ENCODE measurements at regions not wholly inside any gene's neighbourhood (a gene's known extent, or its start where the extent isn't known, plus 50 kb on each side); places are given as distances from the start of the nearest gene placed in this dataset.

DNA sequence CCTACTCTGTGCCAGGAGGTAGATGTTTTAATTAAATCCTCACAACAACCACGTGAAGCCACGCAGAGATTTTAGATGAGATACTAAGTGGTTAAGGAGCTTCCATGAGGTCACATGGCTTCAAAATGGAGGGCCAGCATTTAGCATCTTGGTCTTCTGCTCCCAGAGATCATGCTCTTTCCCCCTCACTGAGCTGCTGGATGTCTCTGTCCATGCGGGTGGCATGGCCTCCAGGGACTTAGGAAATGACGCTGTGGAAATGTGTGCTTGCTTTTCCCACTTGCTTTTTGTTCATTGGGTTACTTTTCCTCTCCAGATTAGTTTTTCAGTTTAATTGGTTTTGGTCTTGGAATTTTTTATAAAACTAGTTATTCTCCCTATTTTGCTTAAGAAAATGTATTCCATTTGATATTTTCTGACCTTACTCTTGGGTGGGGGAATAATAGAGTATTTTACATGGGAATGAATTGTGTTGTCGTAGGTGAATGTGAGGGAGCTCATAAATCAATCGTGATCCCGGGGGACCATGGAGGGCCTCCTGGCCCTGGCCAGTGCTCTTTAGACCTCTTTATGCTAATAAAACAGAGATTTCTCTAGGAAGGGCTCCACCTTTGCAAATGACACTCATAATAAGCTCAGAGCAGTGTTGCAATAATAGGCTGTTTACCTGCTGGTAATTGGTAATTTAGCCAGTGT, 376.0 kb upstream of the ONECUT1 start:
- DNase-seq (ENCODE audit: low spot score) (no peak), ATAC-seq (ENCODE audit: insufficient number of reproducible peaks, low FRiP score, low read depth) (no peak)
- TF ChIP-seq, protein P1, sequence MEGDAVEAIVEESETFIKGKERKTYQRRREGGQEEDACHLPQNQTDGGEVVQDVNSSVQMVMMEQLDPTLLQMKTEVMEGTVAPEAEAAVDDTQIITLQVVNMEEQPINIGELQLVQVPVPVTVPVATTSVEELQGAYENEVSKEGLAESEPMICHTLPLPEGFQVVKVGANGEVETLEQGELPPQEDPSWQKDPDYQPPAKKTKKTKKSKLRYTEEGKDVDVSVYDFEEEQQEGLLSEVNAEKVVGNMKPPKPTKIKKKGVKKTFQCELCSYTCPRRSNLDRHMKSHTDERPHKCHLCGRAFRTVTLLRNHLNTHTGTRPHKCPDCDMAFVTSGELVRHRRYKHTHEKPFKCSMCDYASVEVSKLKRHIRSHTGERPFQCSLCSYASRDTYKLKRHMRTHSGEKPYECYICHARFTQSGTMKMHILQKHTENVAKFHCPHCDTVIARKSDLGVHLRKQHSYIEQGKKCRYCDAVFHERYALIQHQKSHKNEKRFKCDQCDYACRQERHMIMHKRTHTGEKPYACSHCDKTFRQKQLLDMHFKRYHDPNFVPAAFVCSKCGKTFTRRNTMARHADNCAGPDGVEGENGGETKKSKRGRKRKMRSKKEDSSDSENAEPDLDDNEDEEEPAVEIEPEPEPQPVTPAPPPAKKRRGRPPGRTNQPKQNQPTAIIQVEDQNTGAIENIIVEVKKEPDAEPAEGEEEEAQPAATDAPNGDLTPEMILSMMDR (IDR thresholded peaks at IDR 0.05) = no peak
- no peaks in the 10 kb centered on the region for H3K9me3 ChIP-seq
- H3K4me1 ChIP-seq (ENCODE audit: control insufficient read depth in 1 of 2, low read depth in 2 of 2) = no peaks in the 10 kb centered on the region
- H3K4me3 ChIP-seq = no peak overlapping the region
- H3K36me3 ChIP-seq = no peaks in the 10 kb centered on the region
- no peaks in the 10 kb centered on the region for H3K27me3 ChIP-seq (replicated peaks; ENCODE audit: insufficient read depth)
- H3K27ac ChIP-seq = no peak overlapping the region

DNA sequence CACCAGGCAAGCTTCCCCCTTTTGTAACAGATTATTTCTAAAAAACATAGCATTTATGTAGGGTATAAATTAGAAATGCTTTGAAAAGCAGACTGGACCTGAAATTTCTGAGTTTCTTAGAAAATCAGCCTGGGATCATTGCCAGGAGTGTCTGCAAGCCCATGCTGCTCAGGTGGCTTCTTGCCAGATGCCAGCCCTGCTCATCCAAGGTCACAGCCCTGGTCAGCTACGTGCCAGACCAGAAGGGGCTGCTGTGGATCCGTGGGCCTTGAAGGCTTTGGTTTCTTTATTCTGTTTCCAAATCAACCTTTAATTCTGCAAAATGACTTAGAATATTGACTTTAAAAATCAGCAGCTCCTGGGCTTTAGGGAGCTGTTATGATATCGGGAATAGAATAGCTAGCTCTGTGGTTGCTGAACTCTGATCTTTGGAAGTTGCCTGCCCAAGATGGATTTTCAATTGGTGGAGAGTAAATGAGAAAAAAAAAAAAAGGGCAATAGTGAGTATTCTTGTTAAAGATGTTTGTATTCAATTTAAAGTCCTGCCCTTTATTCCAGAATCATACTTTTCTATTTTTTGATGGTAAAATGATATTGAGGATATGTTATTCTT, 370.1 kb upstream of the ONECUT1 start:
- H3K36me3 ChIP-seq = no peaks in the 10 kb centered on the region
- no peaks in the 10 kb centered on the region for H3K27me3 ChIP-seq (replicated peaks; ENCODE audit: insufficient read depth)
- no peak for ATAC-seq (ENCODE audit: insufficient number of reproducible peaks, low FRiP score, low read depth)
- H3K9me3 ChIP-seq = no peaks in the 10 kb centered on the region
- no peak for DNase-seq (ENCODE audit: low spot score)
- no peak overlapping the region for H3K4me3 ChIP-seq
- no peak overlapping the region for H3K27ac ChIP-seq
- no peaks in the 10 kb centered on the region for H3K4me1 ChIP-seq (ENCODE audit: control insufficient read depth in 1 of 2, low read depth in 2 of 2)
- TF ChIP-seq, protein P1 (IDR thresholded peaks at IDR 0.05) = no peak

DNA sequence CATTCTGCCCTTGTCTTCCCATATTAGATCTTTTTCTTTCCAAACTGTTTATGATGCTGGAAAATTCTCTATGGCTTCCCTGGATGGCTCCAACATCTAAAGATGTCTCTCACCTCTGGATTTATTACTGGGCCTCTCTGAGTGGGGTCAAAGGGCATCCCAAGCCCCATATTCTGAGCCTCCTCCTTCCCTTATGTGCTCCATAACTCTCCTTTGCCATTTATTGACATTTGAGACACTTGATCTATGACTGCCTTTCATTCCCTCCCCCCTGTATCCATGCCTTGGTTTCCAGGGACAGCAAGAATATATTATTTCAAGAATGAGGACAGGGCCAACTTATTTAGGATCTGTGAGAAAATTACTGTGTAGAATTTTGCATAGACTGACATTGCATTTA, 369.3 kb upstream of the ONECUT1 start:
- H3K27me3 ChIP-seq (replicated peaks; ENCODE audit: insufficient read depth) = no peaks in the 10 kb centered on the region
- no peaks in the 10 kb centered on the region for H3K36me3 ChIP-seq
- no peak overlapping the region for H3K27ac ChIP-seq
- H3K4me1 ChIP-seq (ENCODE audit: control insufficient read depth in 1 of 2, low read depth in 2 of 2) = no peaks in the 10 kb centered on the region
- TF ChIP-seq, protein P1 (IDR thresholded peaks at IDR 0.05) = no peak
- ATAC-seq (ENCODE audit: insufficient number of reproducible peaks, low FRiP score, low read depth) (no peak), DNase-seq (ENCODE audit: low spot score) (no peak)
- no peaks in the 10 kb centered on the region for H3K9me3 ChIP-seq
- H3K4me3 ChIP-seq = no peak overlapping the region

DNA sequence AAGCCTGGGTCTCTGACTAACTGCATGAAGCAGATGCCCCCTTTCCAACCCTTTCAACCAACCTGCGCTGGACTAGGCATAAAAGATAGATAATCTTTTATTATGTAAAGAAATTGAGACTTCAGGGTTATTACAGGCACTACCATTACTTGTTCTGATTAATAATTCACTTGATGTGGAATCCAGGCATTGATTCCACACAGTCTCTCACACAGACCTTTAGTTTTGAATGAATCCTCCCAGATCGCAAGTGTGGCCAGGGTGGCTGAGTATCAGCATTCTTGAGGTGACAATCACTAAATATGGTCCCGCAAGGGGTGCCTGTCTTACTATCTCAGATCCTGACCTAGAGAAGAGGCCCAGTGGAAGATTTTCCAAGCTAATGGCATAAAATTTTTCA, 368.9 kb upstream of the ONECUT1 start:
- Histone ChIP-seq H3K27me3 (replicated peaks; ENCODE audit: insufficient read depth) (no peaks in the 10 kb centered on the region), H3K36me3 (no peaks in the 10 kb centered on the region), H3K9me3 (no peaks in the 10 kb centered on the region), H3K4me1 (ENCODE audit: control insufficient read depth in 1 of 2, low read depth in 2 of 2) (no peaks in the 10 kb centered on the region), H3K27ac (no peak overlapping the region), H3K4me3 (no peak overlapping the region)
- DNase-seq (ENCODE audit: low spot score) (no peak), ATAC-seq (ENCODE audit: insufficient number of reproducible peaks, low FRiP score, low read depth) (no peak)
- TF ChIP-seq, protein P1 (IDR thresholded peaks at IDR 0.05) = no peak

DNA sequence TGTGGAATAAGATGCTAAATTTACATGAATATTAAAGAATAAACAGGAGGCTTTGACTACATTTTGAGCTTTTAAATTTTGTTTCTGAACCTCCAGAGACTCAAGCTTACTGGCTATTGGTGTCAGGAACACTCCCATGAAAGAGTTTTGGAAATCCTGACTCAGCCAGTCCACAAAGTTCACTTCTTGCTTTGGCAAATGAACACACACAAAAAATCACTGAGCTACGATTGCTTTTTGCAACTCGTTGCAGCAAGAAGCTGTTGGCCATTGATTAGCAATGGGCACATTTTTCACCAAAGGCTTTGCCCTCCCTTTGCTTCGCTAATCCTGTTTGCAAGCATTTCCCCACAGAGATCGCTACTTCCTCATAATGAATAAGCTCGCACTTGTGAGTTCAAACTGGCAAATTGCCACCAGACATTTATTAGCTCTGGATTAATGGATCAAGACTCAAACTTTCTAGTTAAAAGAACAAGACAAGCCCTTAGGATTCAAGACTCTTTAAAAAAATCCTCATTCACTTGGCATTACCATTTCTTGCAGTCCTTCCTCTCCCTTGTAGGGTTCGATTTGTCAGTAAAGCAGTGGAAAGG, 343.2 kb upstream of the ONECUT1 start:
- Histone ChIP-seq H3K4me3 (no peak overlapping the region), H3K9me3 (no peaks in the 10 kb centered on the region), H3K27ac (no peak overlapping the region), H3K4me1 (ENCODE audit: control insufficient read depth in 1 of 2, low read depth in 2 of 2) (no peaks in the 10 kb centered on the region), H3K36me3 (no peaks in the 10 kb centered on the region), H3K27me3 (replicated peaks; ENCODE audit: insufficient read depth) (no peaks in the 10 kb centered on the region)
- no peak for DNase-seq (ENCODE audit: low spot score)
- TF ChIP-seq, protein P1 (IDR thresholded peaks at IDR 0.05) = no peak
- no peak for ATAC-seq (ENCODE audit: insufficient number of reproducible peaks, low FRiP score, low read depth)

All from thoracic aorta (tissue), 2 donors.